ENCODE measurements at regions not wholly inside any gene's neighbourhood (a gene's known extent, or its start where the extent isn't known, plus 50 kb on each side); places are given as distances from the start of the nearest gene placed in this dataset.

DNA sequence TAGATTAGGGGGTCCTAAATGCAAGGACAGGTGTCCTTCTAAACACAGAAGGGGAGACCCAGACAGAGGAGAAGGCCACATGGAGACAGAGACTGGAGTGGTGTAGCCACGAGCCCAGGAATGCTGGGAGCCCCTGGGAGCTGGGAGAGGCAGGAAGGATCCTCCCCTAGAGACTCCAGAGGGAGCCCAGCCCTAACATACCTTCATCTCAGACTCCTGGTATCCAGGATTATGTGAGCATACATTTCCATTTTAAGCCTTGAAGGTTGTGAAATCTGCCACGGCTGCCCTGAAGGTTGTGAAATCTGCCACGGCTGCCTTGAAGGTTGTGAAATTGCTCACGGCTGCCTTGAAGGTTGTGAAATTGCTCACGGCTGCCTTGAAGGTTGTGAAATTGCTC, 148.4 kb downstream of the ASMT start:
- H3K9me3 ChIP-seq (replicated peaks; ENCODE audit: control insufficient read depth, insufficient read depth, low read length), result peaks cover 13% of the 10 kb centered on the region; the same call in 2 of the 3 replicates
- BruUV-seq (replicated peaks), result no TSS peak
- ATAC-seq (no peak), DNase-seq (ENCODE audit: low read depth, low spot score) (no peak), FAIRE-seq (no peak)
- SMC1A ChIA-PET (ENCODE audit: uncharacterized antibody, unreplicated experiment), result no interaction called here
- H2AFZ ChIP-seq (ENCODE audit: control insufficient read depth, low read depth, low read length), result no peak overlapping the region
- H3K4me1 ChIP-seq (ENCODE audit: control insufficient read depth, insufficient read depth, low read length), result peaks cover 7% of the 10 kb centered on the region; the same call in 1 of the 2 replicates
- H3K27ac ChIP-seq (ENCODE audit: control insufficient read depth, insufficient read depth), result peak overlapping the region; percentile 13; the same call in 1 of the 2 replicates
- H3K27me3 ChIP-seq (replicated peaks in 1 of 2; ENCODE audit: control insufficient read depth in 2 of 2, insufficient read depth in 2 of 2, low read length in 1 of 2), result no peaks in the 10 kb centered on the region
- H3K79me2 ChIP-seq (ENCODE audit: control insufficient read depth, insufficient read depth, low read length), result no peaks in the 10 kb centered on the region
- no peaks in the 10 kb centered on the region for H3K36me3 ChIP-seq (ENCODE audit: control insufficient read depth in 2 of 2, insufficient read depth in 2 of 2, low read length in 1 of 2)
- intact Hi-C loops (cut with micrococcal nuclease; ENCODE audit: unreplicated experiment), result no loop called here
- 10% methylated on average over 4 of the region's 5 CpGs for WGBS (ENCODE audit: insufficient coverage, insufficient replicate concordance, low lambda C conversion rate, missing lambda C conversion rate)
- POLR2A ChIA-PET, result no interaction called here
- H3K4me3 ChIP-seq, result no peak overlapping the region
- in situ Hi-C loops (cut with MboI), result no loop called here
- TF ChIP-seq, protein P1, sequence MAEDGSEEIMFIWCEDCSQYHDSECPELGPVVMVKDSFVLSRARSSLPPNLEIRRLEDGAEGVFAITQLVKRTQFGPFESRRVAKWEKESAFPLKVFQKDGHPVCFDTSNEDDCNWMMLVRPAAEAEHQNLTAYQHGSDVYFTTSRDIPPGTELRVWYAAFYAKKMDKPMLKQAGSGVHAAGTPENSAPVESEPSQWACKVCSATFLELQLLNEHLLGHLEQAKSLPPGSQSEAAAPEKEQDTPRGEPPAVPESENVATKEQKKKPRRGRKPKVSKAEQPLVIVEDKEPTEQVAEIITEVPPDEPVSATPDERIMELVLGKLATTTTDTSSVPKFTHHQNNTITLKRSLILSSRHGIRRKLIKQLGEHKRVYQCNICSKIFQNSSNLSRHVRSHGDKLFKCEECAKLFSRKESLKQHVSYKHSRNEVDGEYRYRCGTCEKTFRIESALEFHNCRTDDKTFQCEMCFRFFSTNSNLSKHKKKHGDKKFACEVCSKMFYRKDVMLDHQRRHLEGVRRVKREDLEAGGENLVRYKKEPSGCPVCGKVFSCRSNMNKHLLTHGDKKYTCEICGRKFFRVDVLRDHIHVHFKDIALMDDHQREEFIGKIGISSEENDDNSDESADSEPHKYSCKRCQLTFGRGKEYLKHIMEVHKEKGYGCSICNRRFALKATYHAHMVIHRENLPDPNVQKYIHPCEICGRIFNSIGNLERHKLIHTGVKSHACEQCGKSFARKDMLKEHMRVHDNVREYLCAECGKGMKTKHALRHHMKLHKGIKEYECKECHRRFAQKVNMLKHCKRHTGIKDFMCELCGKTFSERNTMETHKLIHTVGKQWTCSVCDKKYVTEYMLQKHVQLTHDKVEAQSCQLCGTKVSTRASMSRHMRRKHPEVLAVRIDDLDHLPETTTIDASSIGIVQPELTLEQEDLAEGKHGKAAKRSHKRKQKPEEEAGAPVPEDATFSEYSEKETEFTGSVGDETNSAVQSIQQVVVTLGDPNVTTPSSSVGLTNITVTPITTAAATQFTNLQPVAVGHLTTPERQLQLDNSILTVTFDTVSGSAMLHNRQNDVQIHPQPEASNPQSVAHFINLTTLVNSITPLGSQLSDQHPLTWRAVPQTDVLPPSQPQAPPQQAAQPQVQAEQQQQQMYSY (CRISPR knock-in tag; IDR thresholded peaks at IDR 0.05), result no peak
- TF ChIP-seq MTA2 (IDR thresholded peaks at IDR 0.05; ENCODE audit: low read depth) (no peak), CREB1 (IDR thresholded peaks at IDR 0.05; ENCODE audit: low read depth) (no peak), SP1 (IDR thresholded peaks at IDR 0.05; ENCODE audit: low read depth, low read length) (no peak)
- H3K4me2 ChIP-seq (ENCODE audit: control insufficient read depth, insufficient read depth), result peak overlapping the region; percentile 28; the same call in 1 of the 2 replicates
- CTCF ChIA-PET, result no interaction called here
- H4K20me1 ChIP-seq (ENCODE audit: control insufficient read depth, insufficient read depth), result no peaks in the 10 kb centered on the region
- RAD21 ChIA-PET (ENCODE audit: unreplicated experiment), result no interaction called here
- H3K9ac ChIP-seq (ENCODE audit: control insufficient read depth, insufficient read depth, low read length), result no peak overlapping the region
